GM18505 (cell line): ENCODE measurements at regions not wholly inside any gene's neighbourhood (a gene's known extent, or its start where the extent isn't known, plus 50 kb on each side); places are given as distances from the start of the nearest gene placed in this dataset.
"Not testable (repeated sequence)": the region's sequence is repeated elsewhere in the genome, so short reads cannot be mapped to it uniquely, and the experiment has no call there.

Experiments used
- ATAC-seq: cut with Tn5 transposase; IDR thresholded peaks from one replicate; pipeline ENCODE4 v1.9.1; 2021; ENCODE audit not compliant: unreplicated experiment
- POLR2A ChIP-seq: IDR thresholded peaks from 4 replicates; pipeline ENCODE4 v1.6.1; 2011; ENCODE audit warnings: borderline replicate concordance; ENCODE audit not compliant: insufficient read depth, insufficient read length; ENCODE audit errors: extremely low read depth

GRCh38 chr4:84362896-84363655 lies 136.0 kb downstream of the NKX6-1 start:
- no peak for TF ChIP-seq POLR2A
- no peak for ATAC-seq

DNA sequence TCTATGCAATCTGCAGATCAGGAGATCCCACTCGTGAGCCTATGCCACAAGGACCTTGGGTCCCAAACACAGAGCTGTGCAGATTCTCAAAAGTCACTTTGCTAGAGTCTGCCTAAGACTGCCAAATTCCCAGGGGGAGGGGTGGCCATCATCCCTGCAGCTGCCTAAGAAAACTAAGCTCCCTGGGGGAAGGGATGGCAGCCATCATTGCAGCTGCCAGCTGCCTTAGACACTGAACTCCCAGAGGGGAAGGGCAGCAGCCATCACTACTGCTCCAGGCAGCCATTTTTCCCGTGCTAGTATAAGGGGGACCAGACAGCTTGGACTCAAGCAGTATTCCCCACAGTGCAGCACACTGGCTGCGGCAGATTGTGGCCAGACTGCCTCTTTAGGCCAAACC lies 156.9 kb downstream of the NKX6-1 start:
- no peak for TF ChIP-seq POLR2A
- no peak for ATAC-seq

DNA sequence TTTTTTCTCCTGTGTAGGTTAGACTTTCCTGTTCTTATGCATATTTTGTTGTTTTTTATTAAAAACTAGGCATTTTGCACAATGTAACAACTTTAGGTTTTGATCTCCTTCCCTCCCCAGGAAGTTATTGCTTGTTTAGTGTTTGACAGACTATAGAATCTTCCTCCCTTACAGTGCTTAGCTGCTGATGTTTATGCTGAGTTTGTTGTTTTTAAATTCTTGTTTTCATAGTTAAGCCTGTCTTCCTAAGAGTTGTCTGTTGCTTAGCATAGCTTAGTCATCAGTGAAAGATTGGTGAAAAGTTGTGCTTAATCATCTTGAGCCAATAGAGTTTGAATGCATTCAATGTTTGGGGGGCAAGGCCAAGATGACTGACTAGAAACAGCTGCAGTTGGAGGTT lies 157.5 kb downstream of the NKX6-1 start:
- no peak for TF ChIP-seq POLR2A

GRCh38 chr4:84338367-84338766 lies 160.7 kb downstream of the NKX6-1 start:
- no peak for ATAC-seq
- no peak for TF ChIP-seq POLR2A

More for the DNA sequence above, 157.5 kb downstream of the NKX6-1 start:
- ATAC-seq = no peak

- TF ChIP-seq POLR2A = no peak
- no peak for ATAC-seq
Measured at GRCh38 chr4:84336964-84337705, 162.0 kb downstream of the NKX6-1 start.

DNA sequence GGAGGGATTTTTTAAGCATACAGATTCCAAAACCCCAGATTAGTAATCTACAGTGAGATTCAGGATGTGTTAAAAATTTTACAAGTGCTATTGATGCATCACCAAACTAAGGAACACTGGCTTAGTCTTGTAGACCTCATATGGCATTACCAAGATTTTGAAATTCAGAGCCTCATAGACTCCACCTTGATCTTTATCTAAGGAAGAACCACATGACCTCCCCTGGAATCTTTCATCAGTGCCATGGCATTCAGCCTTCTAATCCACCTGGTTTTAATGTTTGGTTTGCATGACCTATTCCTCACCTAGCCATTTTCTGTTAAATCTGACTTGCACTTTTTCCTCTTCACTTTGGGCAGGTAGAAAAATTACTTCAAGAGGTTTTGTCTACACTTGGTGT lies 171.6 kb downstream of the NKX6-1 start:
- no peak for TF ChIP-seq POLR2A
- no peak for ATAC-seq

DNA sequence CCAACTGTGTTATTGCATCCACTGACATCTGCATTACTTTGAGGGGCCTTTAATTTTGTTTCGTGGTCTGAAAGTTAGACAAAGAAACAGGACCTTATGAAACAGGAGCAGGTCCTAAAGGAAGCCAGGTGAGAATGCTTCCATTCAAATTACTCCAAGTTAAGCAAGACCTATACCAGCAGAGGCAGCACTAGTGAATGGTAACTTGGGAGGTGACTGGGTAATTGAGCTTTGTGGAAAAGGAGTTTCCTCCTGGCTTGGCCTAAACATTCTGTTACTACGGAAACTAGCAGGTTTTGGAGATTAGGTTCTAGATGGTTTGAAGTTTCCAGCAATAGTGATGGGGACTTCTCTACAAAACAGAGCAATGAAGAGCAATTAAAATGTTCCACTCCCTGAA lies 173.5 kb downstream of the NKX6-1 start:
- no peak for TF ChIP-seq POLR2A
- ATAC-seq = no peak

GRCh38 chr4:84324303-84325245 lies 174.5 kb downstream of the NKX6-1 start:
- no peak for ATAC-seq
- no peak for TF ChIP-seq POLR2A

DNA sequence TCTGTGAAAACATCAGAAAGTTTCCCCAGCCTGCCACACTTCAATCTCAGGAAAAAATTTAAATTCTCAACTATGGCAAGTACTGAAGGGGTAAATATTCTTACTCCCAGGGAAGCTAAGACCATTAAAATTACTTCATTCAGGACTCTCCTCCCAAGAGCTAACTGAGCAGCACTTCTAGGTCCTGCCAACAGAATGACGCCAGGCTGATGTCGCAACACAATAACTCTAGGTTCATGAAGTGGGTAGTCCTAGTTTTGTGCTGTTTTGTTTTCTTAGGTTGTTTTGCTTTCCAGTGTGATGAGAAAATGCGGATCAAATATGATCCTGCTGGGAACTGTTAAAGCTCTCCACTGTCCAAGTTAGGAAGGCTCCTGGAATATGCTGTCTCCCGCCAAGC lies 180.0 kb downstream of the NKX6-1 start:
- TF ChIP-seq POLR2A = no peak
- no peak for ATAC-seq

- ATAC-seq = no peak
- no peak for TF ChIP-seq POLR2A
Measured at GRCh38 chr4:84317513-84317912, 181.6 kb downstream of the NKX6-1 start.

GRCh38 chr4:84312426-84313012 lies 186.6 kb downstream of the NKX6-1 start:
- ATAC-seq = no peak
- no peak for TF ChIP-seq POLR2A

GRCh38 chr4:84309191-84309590 lies 189.9 kb downstream of the NKX6-1 start:
- no peak for ATAC-seq
- TF ChIP-seq POLR2A = no peak

GRCh38 chr4:84298719-84299254 lies 200.3 kb downstream of the NKX6-1 start:
- not testable (repeated sequence) for ATAC-seq
